Suppressor macrophage treated with lipopolysaccharide for 4 hours (primary cell): ENCODE measurements at regions not wholly inside any gene's neighbourhood (a gene's known extent, or its start where the extent isn't known, plus 50 kb on each side); places are given as distances from the start of the nearest gene placed in this dataset.

ENCODE experiments used
- DNase-seq: peaks from one replicate; pipeline ENCODE4 v3.0.0-alpha.2; 2020

- DNase-seq, result no peak
Measured at GRCh38 chr6:1081551-1082284, 230.2 kb upstream of the FOXQ1 start.

- no peak for DNase-seq
Measured at GRCh38 chr6:1080453-1081337, 231.2 kb upstream of the FOXQ1 start.

DNA sequence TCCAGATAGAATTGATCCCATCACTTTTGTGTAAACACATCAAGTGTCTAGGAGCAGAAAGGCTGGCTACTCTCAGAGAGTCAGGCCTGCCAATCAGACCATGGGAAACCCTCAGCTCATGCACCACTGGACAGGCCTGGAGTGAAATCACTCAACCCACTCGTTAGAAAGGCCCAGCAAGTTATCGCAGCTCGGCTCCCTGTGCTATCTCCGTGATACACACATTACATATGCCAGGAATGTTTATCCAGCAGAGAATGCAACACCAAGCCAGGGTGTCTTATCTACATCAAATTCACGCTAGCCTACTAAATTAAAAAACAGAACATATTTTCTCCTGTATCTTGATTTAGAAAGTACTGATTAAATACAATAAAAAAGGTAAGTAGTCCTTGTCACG is 232.4 kb upstream of the FOXQ1 start:
- no peak for DNase-seq

DNA sequence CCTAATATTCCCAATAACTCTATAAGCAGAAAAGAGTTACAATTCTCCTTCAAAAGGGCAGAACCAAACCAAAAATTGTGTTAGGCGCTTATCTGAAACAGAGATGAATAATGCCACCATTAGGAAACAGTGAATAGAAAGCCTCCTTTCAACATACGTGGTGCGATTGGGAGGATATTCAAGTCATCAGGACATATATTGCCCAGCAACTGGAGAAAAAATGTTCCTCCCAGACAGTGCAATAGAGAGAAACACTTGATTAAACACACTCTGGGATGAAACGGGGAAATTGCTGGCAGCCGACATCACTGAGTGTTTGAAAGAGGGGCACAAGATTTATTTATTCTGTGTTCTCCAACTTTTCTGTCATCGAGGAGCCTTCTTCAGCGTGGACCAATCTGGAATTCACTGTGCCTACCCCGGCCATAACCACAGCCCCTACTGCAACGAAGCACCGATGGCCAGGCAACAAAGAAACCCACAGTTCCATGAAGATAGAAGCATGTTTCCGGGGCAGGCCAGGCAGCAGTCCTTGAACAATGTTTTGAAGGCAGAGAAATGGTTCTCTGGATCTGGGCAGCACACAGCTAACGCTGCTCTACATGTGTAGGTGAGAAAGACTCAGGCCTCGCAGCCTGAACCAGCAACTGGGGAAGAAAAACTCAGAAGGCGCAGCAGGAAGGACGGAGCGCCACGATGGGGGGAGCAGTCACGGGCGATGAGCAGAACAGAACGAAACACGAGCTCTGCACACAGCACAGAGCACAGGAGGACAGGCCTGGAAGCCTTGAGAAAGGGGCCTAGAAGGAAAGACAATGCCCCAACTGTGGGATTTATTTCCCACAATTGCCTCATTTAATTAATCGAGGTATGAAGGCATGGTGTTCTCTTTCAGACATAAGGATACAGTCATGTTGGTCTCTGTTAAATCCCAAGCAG is 234.2 kb upstream of the FOXQ1 start:
- DNase-seq, result no peak

- DNase-seq, result no peak
Measured at GRCh38 chr6:1076531-1077459, 235.1 kb upstream of the FOXQ1 start.

GRCh38 chr6:1075880-1076279 is 236.0 kb upstream of the FOXQ1 start:
- DNase-seq, result no peak

DNA sequence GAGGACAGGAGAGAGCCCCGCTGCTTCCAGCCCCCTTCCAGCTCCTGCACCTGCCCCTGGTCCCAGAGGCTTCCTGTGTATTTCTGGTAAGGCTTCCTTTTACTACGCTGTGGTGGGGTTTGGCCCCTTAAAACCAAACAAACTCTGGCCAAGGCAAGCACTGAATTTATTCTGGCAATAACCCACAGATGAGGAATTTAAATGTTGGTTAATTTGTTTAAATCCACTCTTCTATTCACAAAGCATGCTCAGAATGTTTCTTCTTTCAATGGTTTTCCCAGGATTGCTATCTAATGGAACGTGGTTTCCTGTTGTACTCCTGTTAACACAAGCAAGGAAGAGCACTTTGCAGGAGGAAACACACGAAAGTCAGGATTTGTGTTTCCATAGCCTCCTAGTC is 236.5 kb upstream of the FOXQ1 start:
- no peak for DNase-seq

DNA sequence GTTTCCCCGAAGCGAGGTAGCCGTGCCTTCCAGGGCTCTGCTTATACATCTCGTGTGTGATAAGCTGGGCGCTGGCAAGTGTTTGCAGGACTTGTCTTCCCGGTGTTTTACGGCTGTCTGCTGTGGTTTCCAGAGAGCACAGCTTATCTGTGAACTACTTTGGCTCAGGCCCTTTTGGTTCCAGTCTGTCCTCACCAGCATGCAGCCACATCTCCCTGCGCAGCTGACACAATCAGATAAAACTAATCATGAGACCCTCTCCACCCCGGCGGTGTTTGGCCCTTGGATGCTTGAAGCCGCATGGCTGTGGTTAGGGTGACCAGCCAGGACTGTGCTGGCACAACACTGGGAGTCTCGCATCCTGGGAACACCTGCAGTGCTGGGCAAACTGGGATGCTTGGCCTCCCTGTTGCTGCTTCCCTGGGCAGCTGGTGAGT is 241.8 kb upstream of the FOXQ1 start:
- DNase-seq, result no peak

- DNase-seq, result no peak
Measured at GRCh38 chr6:1068905-1069304, 243.0 kb upstream of the FOXQ1 start.

GRCh38 chr6:1068068-1068467 is 243.8 kb upstream of the FOXQ1 start:
- no peak for DNase-seq

DNA sequence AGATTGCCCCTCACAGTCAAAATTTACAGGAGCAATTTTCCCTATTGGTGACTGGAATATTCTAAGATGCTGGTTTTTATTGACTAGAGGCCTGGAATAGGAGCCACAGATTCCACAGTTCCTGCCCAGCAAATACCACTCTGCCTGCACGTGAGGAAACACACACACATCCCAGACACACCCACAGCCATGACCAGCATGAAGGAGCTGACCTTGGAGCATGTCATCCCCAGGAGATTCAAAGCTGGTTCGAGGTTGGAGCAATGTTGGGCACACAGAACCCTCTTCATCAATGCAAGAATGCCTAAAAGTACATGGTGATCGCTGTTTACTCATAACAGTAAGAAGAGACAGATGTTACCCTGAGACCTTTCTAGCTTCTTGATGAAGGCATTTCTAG is 244.6 kb upstream of the FOXQ1 start:
- DNase-seq, result no peak

- no peak for DNase-seq
Measured at GRCh38 chr6:1066449-1067090, 245.3 kb upstream of the FOXQ1 start.

- no peak for DNase-seq
Measured at GRCh38 chr6:1065986-1066385, 245.9 kb upstream of the FOXQ1 start.

GRCh38 chr6:1063671-1064355 is 248.1 kb upstream of the FOXQ1 start:
- no peak for DNase-seq

DNA sequence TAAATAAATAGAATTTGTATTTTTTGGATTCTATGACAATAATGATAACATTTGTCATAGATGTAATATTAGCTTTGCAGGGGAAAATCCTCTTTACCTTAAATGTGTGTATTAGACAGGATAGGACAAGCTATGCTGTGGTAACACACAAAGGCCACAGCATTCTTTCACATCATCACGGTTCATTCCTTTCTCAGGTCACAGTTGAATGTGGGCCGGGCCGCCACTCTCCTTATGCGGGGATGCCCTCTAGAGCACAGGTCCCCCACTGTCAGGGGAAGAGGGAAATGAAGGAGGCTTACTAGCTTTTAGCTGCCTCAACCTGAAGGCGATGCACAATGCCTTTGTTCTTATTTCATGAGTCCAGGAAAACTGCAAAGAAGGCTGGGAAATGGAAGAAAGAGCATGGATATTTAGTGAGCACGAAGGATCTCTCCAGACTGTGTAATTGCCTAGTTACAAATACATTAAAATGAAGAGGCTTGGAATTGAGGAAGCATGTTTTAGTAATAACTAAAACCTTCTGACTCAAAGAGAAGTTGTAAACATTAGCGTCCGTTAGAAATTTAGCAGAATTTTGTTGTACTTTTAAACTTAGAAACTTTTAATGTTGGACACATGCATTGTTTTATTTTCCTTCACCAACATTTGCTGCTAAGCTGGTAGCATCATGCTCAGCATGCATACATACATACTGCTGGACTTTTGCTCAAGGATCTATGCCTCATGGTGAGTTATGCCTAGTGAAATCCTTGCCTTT is 248.9 kb upstream of the FOXQ1 start:
- no peak for DNase-seq

DNA sequence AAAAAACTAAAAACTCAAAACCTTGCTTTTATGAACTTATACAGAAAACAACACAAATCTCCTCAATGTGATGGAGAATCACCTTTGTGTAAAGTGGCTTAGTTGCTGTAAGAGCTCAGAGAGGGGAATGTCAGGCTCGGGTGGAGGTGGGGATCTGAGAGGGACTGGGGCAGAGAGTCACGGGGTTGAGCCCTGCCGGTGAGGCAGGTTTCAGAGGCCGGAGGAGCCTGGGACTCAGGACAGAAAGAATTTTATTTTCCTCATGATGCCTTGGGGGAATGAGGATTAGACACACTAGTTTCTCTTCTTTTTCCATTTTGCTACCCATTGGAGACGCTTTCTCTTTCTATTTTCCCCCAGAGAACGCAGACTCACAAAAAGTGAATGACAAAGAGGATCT is 252.3 kb upstream of the FOXQ1 start:
- DNase-seq, result no peak

DNA sequence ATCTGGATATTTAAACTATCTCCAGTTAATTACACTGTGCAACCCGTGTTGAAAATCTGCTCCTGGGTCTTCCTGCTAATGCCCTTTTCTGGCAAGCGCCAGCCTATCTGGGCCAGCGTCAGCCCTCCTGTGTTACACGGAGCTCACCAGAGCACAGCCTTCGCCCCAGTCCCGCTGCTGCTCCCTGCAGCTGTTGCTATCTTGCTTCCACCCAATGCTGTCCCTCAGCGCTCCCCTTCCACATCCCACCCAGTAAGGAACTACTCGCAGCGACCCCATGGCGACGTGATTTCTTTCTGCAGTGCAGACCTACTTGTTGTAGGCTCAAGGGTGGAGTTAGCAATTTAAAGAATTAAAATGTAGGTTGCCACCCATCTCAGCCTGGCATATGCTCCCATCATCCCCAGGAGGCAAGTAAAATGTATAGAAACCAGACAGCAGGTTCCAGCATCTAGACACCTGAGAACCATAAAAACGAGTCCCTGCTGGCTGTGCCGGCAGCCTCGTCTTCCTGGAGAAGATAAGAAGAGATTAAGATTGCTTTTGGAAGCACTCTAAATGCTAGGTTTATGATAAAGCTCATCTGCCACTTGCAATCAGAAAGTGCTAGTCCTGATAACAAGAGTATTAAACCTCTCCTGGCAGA is 254.3 kb upstream of the FOXQ1 start:
- no peak for DNase-seq

GRCh38 chr6:1055015-1055921 is 256.6 kb upstream of the FOXQ1 start:
- no peak for DNase-seq
